Coronary artery (tissue), 2 donors: ENCODE measurements at regions not wholly inside any gene's neighbourhood (a gene's known extent, or its start where the extent isn't known, plus 50 kb on each side); places are given as distances from the start of the nearest gene placed in this dataset.

Experiments used
- DNase-seq: peaks from one replicate; pipeline ENCODE4 v3.0.0-alpha.2; 2017; ENCODE audit warnings: low spot score
- H3K27ac ChIP-seq, 2 donors: fragments of 200-600 bp; sonication (generic); one replicate each; pipeline ENCODE4 v1.5.1; 2016 to 2019
- H3K4me3 ChIP-seq: fragments of 200-600 bp; sonication (generic); 2 replicates; pipeline ENCODE4 v1.5.1; 2016; ENCODE audit warnings: mild to moderate bottlenecking, moderate library complexity
- CTCF ChIP-seq: fragments of 200-600 bp; sonication (generic); IDR thresholded peaks from one replicate; pipeline ENCODE4 v1.5.1; 2019; ENCODE audit warnings: antibody characterized with exemption

- TF ChIP-seq CTCF: no peak
- DNase-seq: no peak
- H3K4me3 ChIP-seq: no peak overlapping the region
- H3K27ac ChIP-seq: no peak overlapping the region
Observed at GRCh38 chr2:76563730-76564129, 853.0 kb upstream of the GCFC2 start.

GRCh38 chr2:76558157-76558556, 847.4 kb upstream of the GCFC2 start:
- Histone ChIP-seq H3K27ac (no peak overlapping the region), H3K4me3 (no peak overlapping the region)
- DNase-seq: no peak
- TF ChIP-seq CTCF: no peak

- no peak for TF ChIP-seq CTCF
Observed at GRCh38 chr2:76556018-76556417, 845.3 kb upstream of the GCFC2 start.

GRCh38 chr2:76546207-76546606, 835.5 kb upstream of the GCFC2 start:
- no peak for TF ChIP-seq CTCF
- Histone ChIP-seq H3K27ac (no peak overlapping the region), H3K4me3 (no peak overlapping the region)
- DNase-seq: no peak

More at GRCh38 chr2:76556018-76556417, 845.3 kb upstream of the GCFC2 start:
- no peak overlapping the region for H3K4me3 ChIP-seq
- no peak overlapping the region for H3K27ac ChIP-seq
- no peak for DNase-seq

- DNase-seq: no peak
- no peak overlapping the region for H3K27ac ChIP-seq
- no peak for TF ChIP-seq CTCF
- no peak overlapping the region for H3K4me3 ChIP-seq
Observed at GRCh38 chr2:76544901-76545300, 834.2 kb upstream of the GCFC2 start.

- DNase-seq: no peak
- no peak for TF ChIP-seq CTCF
- Histone ChIP-seq H3K4me3 (no peak overlapping the region), H3K27ac (no peak overlapping the region)
Observed at GRCh38 chr2:76517574-76517909, 806.8 kb upstream of the GCFC2 start.

- no peak overlapping the region for H3K27ac ChIP-seq
- H3K4me3 ChIP-seq: no peak overlapping the region
- TF ChIP-seq CTCF: no peak
- DNase-seq: no peak
Observed at GRCh38 chr2:76516861-76517573, 806.3 kb upstream of the GCFC2 start.
